Activated CD4-positive, alpha-beta memory T cell treated with anti-CD3 and anti-CD28 coated beads for 36 hours (primary cell): ENCODE measurements at regions not wholly inside any gene's neighbourhood (a gene's known extent, or its start where the extent isn't known, plus 50 kb on each side); places are given as distances from the start of the nearest gene placed in this dataset.
"Not testable (repeated sequence)": the region's sequence is repeated elsewhere in the genome, so short reads cannot be mapped to it uniquely, and the experiment has no call there.

Source experiments
- CTCF ChIA-PET: fragments of 350-600 bp; sonication (Branson Sonifier 250); formaldehyde crosslinking; loops from one replicate; lab custom pipeline; 2021; ENCODE audit warnings: antibody characterized with exemption, inconsistent platforms; lab: Charles Lee
- POLR2A ChIA-PET: fragments of 350-600 bp; sonication (Branson Sonifier 250); formaldehyde crosslinking; loops from one replicate; lab custom pipeline; 2021; ENCODE audit warnings: antibody characterized with exemption; lab: Charles Lee
- DNase-seq: peaks from one replicate; pipeline ENCODE4 v3.0.0-alpha.2; 2020
- H3K27ac Mint-ChIP-seq: one replicate; pipeline ENCODE4 v1.8.0; 2021; ENCODE audit warnings: mixed read lengths
- H3K27me3 Mint-ChIP-seq: one replicate; pipeline ENCODE4 v1.8.0; 2021; ENCODE audit warnings: mixed read lengths
- H3K36me3 Mint-ChIP-seq: one replicate; pipeline ENCODE4 v1.8.0; 2021; ENCODE audit warnings: mixed read lengths
- H3K4me1 Mint-ChIP-seq: one replicate; pipeline ENCODE4 v1.8.0; 2021; ENCODE audit warnings: low read depth, mixed read lengths
- H3K4me3 Mint-ChIP-seq: one replicate; pipeline ENCODE4 v1.8.0; 2021; ENCODE audit warnings: mild to moderate bottlenecking, mixed read lengths
- H3K9me3 Mint-ChIP-seq: one replicate; pipeline ENCODE4 v1.8.0; 2021; ENCODE audit warnings: mixed read lengths
- intact Hi-C: fragments of 100-400 bp; cut with micrococcal nuclease; formaldehyde crosslinking; loops from one replicate; pipeline ENCODE4 v1.15.1; 2023

DNA sequence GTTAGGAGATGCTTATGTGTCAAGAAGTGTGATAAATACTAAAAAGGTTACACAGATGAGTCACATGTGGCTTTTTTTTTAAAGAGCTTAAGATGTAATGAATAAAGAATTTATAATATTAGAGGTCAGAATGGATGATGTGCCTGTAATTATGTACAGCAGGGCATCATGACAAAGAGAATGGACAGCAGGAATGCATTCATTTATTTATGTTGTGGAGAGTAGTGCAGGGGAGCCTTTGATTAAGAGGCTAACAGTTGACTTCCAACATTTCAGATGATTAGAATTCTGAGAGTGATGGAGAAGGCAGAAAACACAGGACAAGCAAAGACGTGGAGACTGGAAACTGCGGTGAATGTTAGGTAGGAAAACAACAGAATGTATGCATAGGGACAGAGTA is 691.4 kb upstream of the POM121L12 start:
- Mint-ChIP-seq H3K4me1 (no peaks in the 10 kb centered on the region), H3K27me3 (no peaks in the 10 kb centered on the region), H3K9me3 (peaks cover 22% of the 10 kb centered on the region), H3K4me3 (no peak overlapping the region), H3K27ac (no peak overlapping the region), H3K36me3 (no peaks in the 10 kb centered on the region)
- DNase-seq, result no peak
- POLR2A ChIA-PET, result no interaction called here
- CTCF ChIA-PET, result no interaction called here
- intact Hi-C loops, result no loop called here

DNA sequence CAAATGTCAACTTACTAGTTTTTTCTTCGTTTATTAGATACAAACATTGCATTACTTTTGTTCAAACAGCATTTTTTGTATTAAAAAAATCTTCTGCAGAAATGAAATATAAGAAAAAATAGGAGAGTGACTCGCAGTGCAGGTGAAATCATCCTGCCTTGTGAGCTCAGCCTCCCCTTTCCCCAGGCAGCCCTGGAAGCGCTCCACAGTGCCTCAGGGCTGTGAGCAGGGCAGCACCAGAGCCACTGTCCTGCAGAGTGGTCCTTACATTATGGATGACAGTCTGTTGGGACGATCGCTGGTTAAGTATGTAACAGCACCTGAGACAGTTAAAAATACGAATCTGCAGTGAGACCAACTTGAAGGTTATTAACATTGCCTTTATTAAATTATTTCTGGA is 695.4 kb upstream of the POM121L12 start:
- H3K9me3 Mint-ChIP-seq, result peaks cover 10% of the 10 kb centered on the region
- ChIA-PET CTCF (no interaction called here), POLR2A (no interaction called here)
- no peak overlapping the region for H3K27ac Mint-ChIP-seq
- intact Hi-C loops, result no loop called here
- H3K36me3 Mint-ChIP-seq, result no peaks in the 10 kb centered on the region
- no peaks in the 10 kb centered on the region for H3K4me1 Mint-ChIP-seq
- no peak for DNase-seq
- H3K27me3 Mint-ChIP-seq, result no peaks in the 10 kb centered on the region
- H3K4me3 Mint-ChIP-seq, result no peak overlapping the region

DNA sequence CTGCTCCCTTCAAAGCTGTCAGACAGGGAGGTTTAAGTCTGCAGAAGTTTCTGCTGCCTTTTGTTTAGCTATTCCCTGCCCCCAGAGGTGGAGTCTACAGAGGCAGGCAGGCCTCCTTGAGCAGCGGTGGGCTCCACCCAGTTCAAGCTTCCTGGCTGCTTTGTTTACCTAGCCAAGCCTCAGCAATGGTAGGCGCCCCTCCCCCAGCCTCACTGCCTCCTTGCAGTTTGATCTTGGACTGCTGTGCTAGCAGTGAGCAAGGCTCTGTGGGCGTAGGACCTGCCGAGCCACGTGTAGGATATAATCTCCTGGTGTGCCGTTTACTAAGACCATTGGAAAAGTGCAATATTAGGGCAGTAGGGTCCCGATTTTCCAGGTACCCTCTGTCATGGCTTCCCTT is 707.1 kb upstream of the POM121L12 start:
- H3K27ac Mint-ChIP-seq, intact Hi-C loops, H3K4me3 Mint-ChIP-seq, H3K36me3 Mint-ChIP-seq, POLR2A ChIA-PET, CTCF ChIA-PET, H3K27me3 Mint-ChIP-seq, H3K4me1 Mint-ChIP-seq, DNase-seq: not testable (repeated sequence)
- peaks cover 26% of the 10 kb centered on the region for H3K9me3 Mint-ChIP-seq

DNA sequence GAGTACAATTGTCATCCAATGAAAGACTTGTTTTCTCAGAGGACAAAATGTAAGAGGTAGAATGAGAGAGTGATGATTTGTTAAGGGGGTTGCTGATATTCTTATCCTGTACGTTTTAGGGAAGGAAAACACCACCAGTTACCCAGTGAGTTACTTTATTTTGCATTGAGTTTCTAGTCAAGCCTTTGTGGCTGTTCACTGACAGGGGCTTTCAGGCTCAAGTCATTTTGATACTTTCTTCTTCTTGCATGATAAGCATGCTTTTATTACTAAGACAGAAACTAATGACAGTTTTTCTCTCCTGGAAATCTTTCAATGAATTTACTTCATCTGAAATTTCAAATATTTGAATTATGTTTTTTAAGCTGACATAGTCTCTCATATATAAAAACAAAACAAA is 710.2 kb upstream of the POM121L12 start:
- POLR2A ChIA-PET, result no interaction called here
- Mint-ChIP-seq H3K9me3 (peaks cover 21% of the 10 kb centered on the region), H3K4me3 (no peak overlapping the region), H3K27me3 (no peaks in the 10 kb centered on the region), H3K4me1 (no peaks in the 10 kb centered on the region), H3K36me3 (peaks cover 2% of the 10 kb centered on the region), H3K27ac (no peak overlapping the region)
- CTCF ChIA-PET, result no interaction called here
- intact Hi-C loops, result no loop called here
- DNase-seq, result no peak

DNA sequence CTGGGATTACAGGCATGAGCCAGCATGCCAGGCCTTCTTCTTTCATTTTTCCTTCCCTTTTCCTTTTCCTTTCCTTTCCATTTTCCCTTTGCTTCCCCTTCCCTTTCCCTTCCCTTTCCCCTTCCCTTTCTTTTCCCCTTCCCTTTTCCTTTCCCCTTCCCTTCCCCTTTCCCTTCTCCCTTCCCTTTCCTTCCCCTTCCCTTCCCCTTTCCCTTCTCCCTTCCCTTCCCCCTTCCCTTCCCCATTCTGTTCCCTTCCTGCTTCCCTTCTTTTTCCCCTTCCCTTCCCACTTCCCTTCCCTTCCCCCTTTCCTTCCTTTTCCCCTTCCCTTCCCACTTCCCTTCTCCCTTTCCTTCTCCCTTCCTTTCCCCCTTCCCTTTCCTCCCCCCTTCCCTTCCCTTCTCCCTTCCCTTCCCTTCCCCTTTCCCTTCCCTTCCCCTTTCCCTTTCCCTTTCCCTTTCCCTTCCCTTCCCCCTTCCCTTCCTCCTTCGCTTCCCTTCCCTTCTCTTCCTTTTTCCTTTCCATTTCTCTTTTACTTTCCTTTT is 712.2 kb upstream of the POM121L12 start:
- Mint-ChIP-seq H3K27ac (no peak overlapping the region), H3K36me3 (no peaks in the 10 kb centered on the region), H3K4me3 (no peak overlapping the region), H3K4me1 (no peaks in the 10 kb centered on the region), H3K9me3 (peaks cover 16% of the 10 kb centered on the region), H3K27me3 (no peaks in the 10 kb centered on the region)
- no peak for DNase-seq
- ChIA-PET CTCF (no interaction called here), POLR2A (no interaction called here)
- intact Hi-C loops, result no loop called here

DNA sequence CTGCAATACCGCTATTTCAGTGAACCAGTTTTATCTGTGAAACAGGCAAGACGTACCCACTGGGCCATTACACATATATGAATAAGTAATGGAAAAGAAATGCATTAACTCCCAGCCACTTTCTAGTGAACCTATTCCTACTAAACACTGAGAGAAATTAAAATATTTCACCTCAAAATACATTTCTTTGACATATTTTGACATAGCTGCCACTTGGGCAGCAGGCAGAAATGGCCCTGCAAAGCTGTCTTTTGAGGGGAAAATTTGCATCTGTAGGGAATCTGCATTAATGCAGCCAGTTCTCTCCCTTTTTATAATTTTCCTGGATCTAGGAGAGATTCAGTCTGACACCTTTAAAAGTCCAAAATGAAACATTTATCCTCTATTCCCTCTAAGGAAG is 714.8 kb upstream of the POM121L12 start:
- POLR2A ChIA-PET, result interaction anchor here (0.6 kb wide), 1 partner anchor 13 kb away, joined by 3 read pairs; no protein-coding TSS in a partner anchor
- Mint-ChIP-seq H3K36me3 (no peaks in the 10 kb centered on the region), H3K4me3 (no peak overlapping the region), H3K9me3 (peaks cover 20% of the 10 kb centered on the region), H3K27ac (no peak overlapping the region), H3K27me3 (no peaks in the 10 kb centered on the region), H3K4me1 (no peaks in the 10 kb centered on the region)
- no peak for DNase-seq
- CTCF ChIA-PET, result no interaction called here
- intact Hi-C loops, result no loop called here

DNA sequence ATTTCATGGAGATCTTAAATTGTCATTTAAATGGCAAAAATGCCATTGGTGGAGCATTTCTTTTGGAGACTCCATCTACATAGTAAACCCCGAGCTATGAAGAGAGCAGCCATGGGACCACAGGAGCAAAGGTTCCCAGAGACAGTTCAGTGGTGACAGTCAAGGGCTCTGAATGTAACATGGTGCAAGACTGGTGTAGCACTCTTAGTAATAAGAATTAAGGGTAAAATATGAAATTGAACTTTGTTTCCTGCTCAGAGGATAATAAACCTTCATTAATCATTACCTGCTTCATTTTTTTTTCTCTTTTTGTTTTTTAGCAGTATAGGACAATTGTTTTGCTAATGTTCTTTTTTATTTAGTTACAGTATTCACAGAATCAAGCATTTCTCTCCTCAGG is 717.5 kb upstream of the POM121L12 start:
- no peak for DNase-seq
- Mint-ChIP-seq H3K4me1 (no peaks in the 10 kb centered on the region), H3K9me3 (peaks cover 22% of the 10 kb centered on the region), H3K36me3 (no peaks in the 10 kb centered on the region), H3K27ac (no peak overlapping the region), H3K4me3 (no peak overlapping the region), H3K27me3 (no peaks in the 10 kb centered on the region)
- ChIA-PET POLR2A (no interaction called here), CTCF (no interaction called here)
- intact Hi-C loops, result no loop called here

DNA sequence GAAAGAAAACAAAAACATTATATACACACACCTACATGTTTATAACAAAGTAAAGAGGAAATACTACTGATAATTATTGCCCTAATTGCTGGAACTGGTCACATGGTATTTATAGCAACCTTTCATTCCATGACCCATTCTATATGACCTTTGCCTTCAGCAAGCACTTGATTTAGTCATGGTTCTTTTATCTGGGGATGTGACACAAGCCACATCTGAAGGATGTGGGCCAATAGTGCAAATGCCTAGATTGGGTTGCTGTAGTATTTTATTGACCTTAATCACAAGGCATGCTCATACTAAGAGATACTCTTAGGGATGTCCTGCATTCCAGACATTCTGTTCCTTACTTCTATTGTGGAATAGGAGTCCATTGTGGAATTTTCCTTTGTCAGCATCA is 723.5 kb upstream of the POM121L12 start:
- CTCF ChIA-PET, result no interaction called here
- Mint-ChIP-seq H3K9me3 (peaks cover 17% of the 10 kb centered on the region), H3K27ac (no peak overlapping the region), H3K4me1 (no peaks in the 10 kb centered on the region), H3K4me3 (no peak overlapping the region), H3K36me3 (no peaks in the 10 kb centered on the region), H3K27me3 (no peaks in the 10 kb centered on the region)
- POLR2A ChIA-PET, result no interaction called here
- intact Hi-C loops, result no loop called here
- DNase-seq, result no peak

DNA sequence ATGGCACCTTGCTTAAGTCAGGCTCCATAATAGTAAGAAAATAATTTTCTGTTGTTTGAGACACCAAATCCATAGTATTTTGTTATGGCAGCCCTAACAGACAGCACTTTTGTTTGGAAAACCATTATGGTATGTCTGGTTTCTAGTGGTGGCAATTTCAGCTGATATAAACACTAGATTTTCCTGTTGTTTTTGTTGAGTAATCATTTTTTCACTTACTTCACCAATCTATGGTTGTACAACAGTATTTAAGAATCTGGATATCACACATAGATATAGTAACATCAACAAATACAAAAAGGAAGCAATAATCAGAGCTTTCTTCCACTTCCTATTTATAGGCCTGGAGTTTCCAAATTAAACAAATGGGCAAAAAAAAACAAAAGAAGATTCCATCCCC is 725.8 kb upstream of the POM121L12 start:
- Mint-ChIP-seq H3K27me3 (no peaks in the 10 kb centered on the region), H3K36me3 (no peaks in the 10 kb centered on the region), H3K4me3 (no peak overlapping the region), H3K9me3 (peaks cover 12% of the 10 kb centered on the region), H3K4me1 (no peaks in the 10 kb centered on the region), H3K27ac (no peak overlapping the region)
- POLR2A ChIA-PET, result no interaction called here
- DNase-seq, result no peak
- CTCF ChIA-PET, result no interaction called here
- intact Hi-C loops, result no loop called here

DNA sequence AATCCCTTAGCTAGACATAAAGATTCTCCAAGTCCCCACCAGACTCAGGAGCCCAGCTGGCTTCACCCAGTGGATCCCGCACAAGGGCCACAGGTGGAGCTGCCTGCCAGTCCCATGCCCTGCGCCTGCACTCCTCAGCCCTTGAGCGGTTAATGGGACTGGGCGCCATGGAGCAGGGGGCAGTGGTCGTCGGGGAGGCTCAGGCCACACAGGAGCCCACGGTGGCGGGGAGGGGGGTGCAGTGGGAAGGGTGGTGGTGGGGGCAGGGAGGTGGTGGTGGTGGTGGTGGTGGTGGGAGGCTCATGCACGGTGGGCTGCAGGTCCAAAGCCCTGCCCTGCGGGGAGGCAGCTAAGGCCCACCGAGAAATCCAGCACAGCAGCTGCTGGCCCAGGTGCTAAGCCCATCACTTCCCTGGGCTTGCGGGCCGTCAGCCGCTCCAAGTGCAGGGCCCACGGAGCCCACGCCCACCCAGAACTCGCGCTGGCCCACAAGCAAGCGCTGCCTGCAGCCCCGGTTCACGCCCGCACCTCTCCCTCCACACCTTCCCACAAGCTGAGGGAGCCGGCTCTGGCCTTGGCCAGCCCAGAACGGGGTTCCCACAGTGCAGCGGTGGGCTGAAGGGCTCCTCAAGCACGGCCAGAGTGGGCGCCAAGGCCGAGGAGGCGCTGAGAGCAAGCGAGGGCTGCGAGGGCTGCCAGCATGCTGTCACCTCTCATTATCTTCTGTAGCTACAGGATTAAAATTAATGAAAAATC is 732.5 kb upstream of the POM121L12 start:
- no peak overlapping the region for H3K27ac Mint-ChIP-seq
- H3K4me3 Mint-ChIP-seq, result no peak overlapping the region
- H3K4me1 Mint-ChIP-seq, result no peaks in the 10 kb centered on the region
- no peak for DNase-seq
- H3K27me3 Mint-ChIP-seq, result no peaks in the 10 kb centered on the region
- peaks cover 21% of the 10 kb centered on the region for H3K9me3 Mint-ChIP-seq
- POLR2A ChIA-PET, result no interaction called here
- CTCF ChIA-PET, result no interaction called here
- intact Hi-C loops, result no loop called here
- no peaks in the 10 kb centered on the region for H3K36me3 Mint-ChIP-seq

DNA sequence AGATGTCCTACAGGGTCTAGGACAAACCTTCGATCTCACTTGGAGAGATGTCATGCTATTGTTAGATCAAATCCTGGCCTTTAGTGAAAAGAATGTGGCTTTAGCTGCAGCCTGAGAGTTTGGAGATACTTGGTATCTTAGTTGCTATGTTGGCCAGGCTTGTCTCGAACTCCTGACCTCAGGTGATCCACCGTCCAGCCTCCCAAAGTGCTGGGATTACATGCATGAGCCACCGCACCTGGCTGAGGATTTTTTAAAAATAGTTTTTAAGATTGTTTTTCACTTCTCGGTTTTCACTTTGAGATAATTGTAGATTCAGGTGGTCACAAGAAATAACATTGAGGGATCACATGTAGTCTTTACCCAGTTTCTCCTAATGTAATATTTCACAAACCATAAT is 738.3 kb upstream of the POM121L12 start:
- H3K36me3 Mint-ChIP-seq, result no peaks in the 10 kb centered on the region
- ChIA-PET POLR2A (no interaction called here), CTCF (no interaction called here)
- H3K27ac Mint-ChIP-seq, result no peak overlapping the region
- no peak overlapping the region for H3K4me3 Mint-ChIP-seq
- intact Hi-C loops, result no loop called here
- no peaks in the 10 kb centered on the region for H3K4me1 Mint-ChIP-seq
- DNase-seq, result no peak
- no peaks in the 10 kb centered on the region for H3K27me3 Mint-ChIP-seq
- peaks cover 24% of the 10 kb centered on the region for H3K9me3 Mint-ChIP-seq

DNA sequence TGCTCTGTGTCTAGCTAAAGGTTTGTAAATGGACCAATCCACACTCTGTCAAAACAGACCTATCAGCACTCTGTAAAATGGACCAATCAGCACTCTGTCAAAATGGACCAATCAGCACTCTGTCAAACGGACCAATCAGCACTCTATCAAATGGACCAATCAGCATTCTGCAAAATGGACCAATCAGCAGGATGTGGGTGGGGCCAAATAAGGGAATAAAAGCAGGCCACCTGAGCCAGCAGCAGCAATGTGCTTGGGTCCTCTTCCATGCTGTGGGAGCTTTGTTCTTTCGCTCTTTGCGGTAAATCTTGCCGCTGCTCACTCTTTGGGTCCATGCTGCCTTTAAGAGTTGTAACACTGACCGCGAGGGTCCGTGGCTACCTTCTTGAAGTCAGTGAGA is 740.5 kb upstream of the POM121L12 start:
- no peak overlapping the region for H3K27ac Mint-ChIP-seq
- CTCF ChIA-PET, result no interaction called here
- intact Hi-C loops, result no loop called here
- POLR2A ChIA-PET, result no interaction called here
- no peaks in the 10 kb centered on the region for H3K36me3 Mint-ChIP-seq
- H3K4me1 Mint-ChIP-seq, result no peaks in the 10 kb centered on the region
- H3K9me3 Mint-ChIP-seq, result peaks cover 11% of the 10 kb centered on the region
- H3K27me3 Mint-ChIP-seq, result no peaks in the 10 kb centered on the region
- no peak overlapping the region for H3K4me3 Mint-ChIP-seq
- DNase-seq, result no peak

DNA sequence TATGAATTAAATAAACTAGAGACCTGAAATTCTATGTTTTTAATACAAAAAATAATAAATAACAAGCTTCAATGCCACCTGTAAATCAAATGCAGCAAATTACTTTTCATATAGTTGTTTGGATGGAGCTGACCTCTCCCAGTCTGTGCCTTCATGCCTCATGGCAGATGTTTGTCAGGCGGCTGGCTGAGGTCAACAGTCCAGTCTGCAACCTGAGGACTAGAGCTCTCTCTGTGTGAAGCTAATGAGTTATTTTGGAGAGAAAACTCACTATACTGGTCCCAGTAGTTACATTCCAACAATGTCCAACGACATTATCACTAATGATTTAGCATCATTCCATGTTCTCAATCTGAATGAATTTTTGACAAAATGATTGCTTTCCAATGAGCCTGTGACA is 746.2 kb upstream of the POM121L12 start:
- no peaks in the 10 kb centered on the region for H3K27me3 Mint-ChIP-seq
- H3K36me3 Mint-ChIP-seq, result no peaks in the 10 kb centered on the region
- H3K4me3 Mint-ChIP-seq, result no peak overlapping the region
- POLR2A ChIA-PET, result no interaction called here
- H3K27ac Mint-ChIP-seq, result no peak overlapping the region
- DNase-seq, result no peak
- no peaks in the 10 kb centered on the region for H3K9me3 Mint-ChIP-seq
- intact Hi-C loops, result no loop called here
- CTCF ChIA-PET, result no interaction called here
- no peaks in the 10 kb centered on the region for H3K4me1 Mint-ChIP-seq
